Neural progenitor cell (in vitro differentiated cells): ENCODE measurements at regions not wholly inside any gene's neighbourhood (a gene's known extent, or its start where the extent isn't known, plus 50 kb on each side); places are given as distances from the start of the nearest gene placed in this dataset.

ENCODE experiments used
- EZH2 ChIP-seq: fragments of 200-600 bp; sonication (generic); IDR thresholded peaks from 2 replicates; pipeline ENCODE4 v1.6.1; 2017; ENCODE audit warnings: antibody characterized with exemption, mild to moderate bottlenecking, moderate library complexity
- TF ChIP-seq, protein P1 (sequence below): fragments of 200-600 bp; sonication (generic); IDR thresholded peaks from 2 replicates; pipeline ENCODE4 v1.5.1; 2017; ENCODE audit warnings: antibody characterized with exemption, mild to moderate bottlenecking

GRCh38 chr20:50327666-50328065 is 137.0 kb downstream of the CEBPB start:
- no peak for TF ChIP-seq EZH2
- TF ChIP-seq, protein P1, sequence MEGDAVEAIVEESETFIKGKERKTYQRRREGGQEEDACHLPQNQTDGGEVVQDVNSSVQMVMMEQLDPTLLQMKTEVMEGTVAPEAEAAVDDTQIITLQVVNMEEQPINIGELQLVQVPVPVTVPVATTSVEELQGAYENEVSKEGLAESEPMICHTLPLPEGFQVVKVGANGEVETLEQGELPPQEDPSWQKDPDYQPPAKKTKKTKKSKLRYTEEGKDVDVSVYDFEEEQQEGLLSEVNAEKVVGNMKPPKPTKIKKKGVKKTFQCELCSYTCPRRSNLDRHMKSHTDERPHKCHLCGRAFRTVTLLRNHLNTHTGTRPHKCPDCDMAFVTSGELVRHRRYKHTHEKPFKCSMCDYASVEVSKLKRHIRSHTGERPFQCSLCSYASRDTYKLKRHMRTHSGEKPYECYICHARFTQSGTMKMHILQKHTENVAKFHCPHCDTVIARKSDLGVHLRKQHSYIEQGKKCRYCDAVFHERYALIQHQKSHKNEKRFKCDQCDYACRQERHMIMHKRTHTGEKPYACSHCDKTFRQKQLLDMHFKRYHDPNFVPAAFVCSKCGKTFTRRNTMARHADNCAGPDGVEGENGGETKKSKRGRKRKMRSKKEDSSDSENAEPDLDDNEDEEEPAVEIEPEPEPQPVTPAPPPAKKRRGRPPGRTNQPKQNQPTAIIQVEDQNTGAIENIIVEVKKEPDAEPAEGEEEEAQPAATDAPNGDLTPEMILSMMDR, result no peak
